Mesendoderm (in vitro differentiated cells): ENCODE measurements at regions not wholly inside any gene's neighbourhood (a gene's known extent, or its start where the extent isn't known, plus 50 kb on each side); places are given as distances from the start of the nearest gene placed in this dataset.

Experiments
- DNase-seq: peaks from one replicate; pipeline ENCODE4 v3.0.0; 2013
- H2AK5ac ChIP-seq: 2 replicates; pipeline ENCODE4 v1.6.1; 2013; ENCODE audit warnings: low read length, inconsistent platforms
- H2BK120ac ChIP-seq: 2 replicates; pipeline ENCODE4 v1.6.1; 2013; ENCODE audit warnings: low read depth, mild to moderate bottlenecking, low read length, moderate library complexity, mixed read lengths
- H2BK15ac ChIP-seq: replicated peaks from 2 replicates; pipeline ENCODE4 v1.6.1; 2013; ENCODE audit warnings: low read depth, mild to moderate bottlenecking, moderate library complexity
- H2BK5ac ChIP-seq: 2 replicates; pipeline ENCODE4 v1.6.1; 2013; ENCODE audit warnings: low read length, inconsistent platforms
- H3K18ac ChIP-seq: 2 replicates; pipeline ENCODE4 v1.6.1; 2013; ENCODE audit warnings: mild to moderate bottlenecking, low read length, mixed read lengths
- H3K23ac ChIP-seq: one replicate; pipeline ENCODE4 v1.6.1; 2013; ENCODE audit warnings: low read length
- H3K27ac ChIP-seq: 2 replicates; pipeline ENCODE4 v1.5.1; 2013; ENCODE audit warnings: low read depth, mild to moderate bottlenecking, inconsistent platforms, low read length, moderate library complexity
- H3K27me3 ChIP-seq: 2 replicates; pipeline ENCODE4 v1.6.1; 2013; ENCODE audit warnings: low read length, control low read depth, mild to moderate bottlenecking, inconsistent platforms; ENCODE audit not compliant: insufficient read depth, poor library complexity
- H3K36me3 ChIP-seq: 2 replicates; pipeline ENCODE4 v1.6.1; 2013; ENCODE audit warnings: low read length, inconsistent platforms; ENCODE audit not compliant: control insufficient read depth, insufficient read depth
- H3K4ac ChIP-seq: one replicate; pipeline ENCODE4 v1.6.1; 2013; ENCODE audit warnings: low read depth, mild to moderate bottlenecking, low read length, moderate library complexity
- H3K4me1 ChIP-seq: 2 replicates; pipeline ENCODE4 v1.6.1; 2013; ENCODE audit warnings: low read depth, low read length, inconsistent platforms; ENCODE audit not compliant: control insufficient read depth
- H3K4me2 ChIP-seq: 2 replicates; pipeline ENCODE4 v1.6.1; 2013; ENCODE audit warnings: low read length
- H3K4me3 ChIP-seq: 2 replicates; pipeline ENCODE4 v1.5.1; 2013; ENCODE audit warnings: mild to moderate bottlenecking, low read length
- H3K56ac ChIP-seq: one replicate; pipeline ENCODE4 v1.6.1; 2013; ENCODE audit warnings: low read length
- H3K79me1 ChIP-seq: 2 replicates; pipeline ENCODE4 v1.6.1; 2013; ENCODE audit warnings: low read length, inconsistent platforms
- H3K79me2 ChIP-seq: 2 replicates; pipeline ENCODE4 v1.6.1; 2013; ENCODE audit warnings: mild to moderate bottlenecking, low read length; ENCODE audit not compliant: control insufficient read depth, insufficient read depth
- H3K9ac ChIP-seq: 2 replicates; pipeline ENCODE4 v1.6.1; 2013; ENCODE audit warnings: low read length, inconsistent platforms
- H4K5ac ChIP-seq: one replicate; pipeline ENCODE4 v1.6.1; 2013; ENCODE audit warnings: low read length
- H4K8ac ChIP-seq: one replicate; pipeline ENCODE4 v1.6.1; 2013; ENCODE audit warnings: low read depth, mild to moderate bottlenecking, control low read depth, low read length, moderate library complexity
- WGBS: extraction: QIAGEN DNeasy Blood & Tissue Kit; methylation state at CpG from one replicate; pipeline ENCODE4 v1.1.7; 2013; ENCODE audit warnings: low lambda C conversion rate, missing lambda C conversion rate; ENCODE audit not compliant: insufficient coverage; ENCODE audit errors: extremely low coverage; 5-methylcytosine and 5-hydroxymethylcytosine counted together

DNA sequence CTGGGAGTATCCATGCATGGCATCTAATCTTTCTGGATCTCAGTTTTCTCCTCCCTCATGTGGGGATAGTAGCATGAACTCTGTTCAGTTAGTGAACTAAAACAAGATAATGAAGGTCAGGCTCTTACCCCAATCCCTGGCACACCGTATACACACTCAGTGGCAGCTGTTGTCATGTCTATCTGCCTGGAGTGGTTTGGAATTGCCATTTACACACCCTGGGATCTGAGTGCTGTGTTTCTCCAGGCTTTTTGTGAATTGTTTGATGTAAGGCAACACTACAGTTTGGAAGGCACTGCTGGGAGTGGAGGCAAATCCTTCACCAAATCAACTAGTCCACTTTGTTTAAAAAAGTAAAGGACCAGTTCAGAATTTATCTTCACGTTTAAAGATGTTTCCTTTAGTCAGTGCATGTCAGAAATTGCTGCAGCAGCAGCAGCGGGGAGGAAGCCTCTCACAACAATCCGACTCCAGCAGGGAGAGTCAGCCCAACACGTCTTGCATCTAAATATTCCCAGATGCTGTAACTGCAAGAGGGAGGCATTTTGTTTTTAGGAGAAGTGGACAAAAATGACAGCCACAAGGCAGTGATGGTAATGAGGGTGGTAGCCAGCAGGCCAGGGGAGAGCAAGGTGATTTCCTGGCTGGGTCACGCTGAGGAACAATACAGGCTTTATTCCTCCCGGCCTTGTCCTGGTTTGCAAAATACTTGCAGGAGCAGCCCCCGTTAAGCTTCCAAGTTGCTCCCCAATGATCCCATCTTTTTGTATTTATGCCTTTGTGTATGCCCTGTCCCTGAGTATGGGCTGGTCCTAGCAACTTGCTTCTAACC lies 128.5 kb upstream of the LRIG1 start:
- Histone ChIP-seq H4K8ac (no peak overlapping the region), H3K23ac (no peak overlapping the region), H3K79me2 (no peaks in the 10 kb centered on the region), H2AK5ac (no peak overlapping the region), H3K79me1 (no peaks in the 10 kb centered on the region), H2BK120ac (no peak overlapping the region), H3K56ac (no peak overlapping the region), H3K4me2 (no peak overlapping the region), H3K4ac (no peak overlapping the region), H2BK15ac (no peak overlapping the region), H3K4me1 (peaks cover 2% of the 10 kb centered on the region), H3K18ac (no peak overlapping the region), H4K5ac (no peak overlapping the region), H3K27ac (no peak overlapping the region), H3K9ac (no peak overlapping the region), H2BK5ac (no peak overlapping the region), H3K27me3 (no peaks in the 10 kb centered on the region), H3K36me3 (no peaks in the 10 kb centered on the region), H3K4me3 (no peak overlapping the region)
- no CpG with 5 or more reads among the region's 8 CpGs for WGBS
- no peak for DNase-seq

GRCh38 chr3:66629982-66630368 lies 129.2 kb upstream of the LRIG1 start:
- no peak overlapping the region for H2BK5ac ChIP-seq
- no peak overlapping the region for H2BK120ac ChIP-seq
- no peaks in the 10 kb centered on the region for H3K79me1 ChIP-seq
- H3K4me1 ChIP-seq, result peaks cover 2% of the 10 kb centered on the region
- no peak overlapping the region for H3K56ac ChIP-seq
- no peaks in the 10 kb centered on the region for H3K79me2 ChIP-seq
- H3K4ac ChIP-seq, result no peak overlapping the region
- H3K27ac ChIP-seq, result no peak overlapping the region
- H4K5ac ChIP-seq, result no peak overlapping the region
- H3K4me3 ChIP-seq, result no peak overlapping the region
- no peak overlapping the region for H2AK5ac ChIP-seq
- no peak overlapping the region for H2BK15ac ChIP-seq
- H3K18ac ChIP-seq, result no peak overlapping the region
- no peak overlapping the region for H3K9ac ChIP-seq
- no peaks in the 10 kb centered on the region for H3K36me3 ChIP-seq
- no peak overlapping the region for H3K4me2 ChIP-seq
- H3K27me3 ChIP-seq, result no peaks in the 10 kb centered on the region
- H3K23ac ChIP-seq, result no peak overlapping the region
- DNase-seq, result no peak
- no peak overlapping the region for H4K8ac ChIP-seq

- Histone ChIP-seq H3K23ac (no peak overlapping the region), H2BK120ac (no peak overlapping the region), H3K9ac (no peak overlapping the region), H3K4me2 (no peak overlapping the region), H3K56ac (no peak overlapping the region), H3K4me1 (peaks cover 2% of the 10 kb centered on the region), H2BK15ac (no peak overlapping the region), H3K79me2 (no peaks in the 10 kb centered on the region), H3K4ac (no peak overlapping the region), H3K18ac (no peak overlapping the region), H4K5ac (no peak overlapping the region), H3K4me3 (no peak overlapping the region), H3K27me3 (no peaks in the 10 kb centered on the region), H4K8ac (no peak overlapping the region), H3K27ac (no peak overlapping the region), H2BK5ac (no peak overlapping the region), H3K36me3 (no peaks in the 10 kb centered on the region), H3K79me1 (no peaks in the 10 kb centered on the region), H2AK5ac (no peak overlapping the region)
- no peak for DNase-seq
- WGBS, result 100% methylated on average over 1 of the region's 6 CpGs
These were observed 132.9 kb upstream of the LRIG1 start for GRCh38 chr3:66633402-66634381.

DNA sequence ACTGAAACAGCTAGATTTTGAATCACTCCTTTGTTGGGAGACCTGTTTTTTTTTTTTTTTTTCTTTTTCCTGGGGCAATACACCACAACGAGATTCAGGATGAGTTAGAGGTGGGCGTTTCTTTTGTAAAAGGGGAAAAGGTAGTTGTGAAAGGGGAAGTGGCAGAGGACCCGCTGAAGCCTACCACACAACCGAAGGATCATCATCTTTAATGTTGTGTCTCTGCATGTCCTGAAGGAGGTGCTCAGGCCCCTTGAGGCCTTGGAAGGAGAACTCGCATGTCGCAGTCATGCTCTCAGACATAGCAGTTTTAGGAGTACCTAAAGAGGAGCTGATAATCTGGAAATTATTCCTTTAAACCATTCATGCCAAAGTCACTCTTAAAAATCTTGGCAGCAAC lies 137.9 kb upstream of the LRIG1 start:
- WGBS, result no CpG with 5 or more reads among the region's 6 CpGs
- no peaks in the 10 kb centered on the region for H3K79me2 ChIP-seq
- no peak overlapping the region for H3K56ac ChIP-seq
- no peak overlapping the region for H3K4me3 ChIP-seq
- no peaks in the 10 kb centered on the region for H3K27me3 ChIP-seq
- no peak overlapping the region for H3K4me2 ChIP-seq
- H3K36me3 ChIP-seq, result no peaks in the 10 kb centered on the region
- no peak overlapping the region for H4K8ac ChIP-seq
- no peak overlapping the region for H3K18ac ChIP-seq
- H2BK120ac ChIP-seq, result no peak overlapping the region
- no peak overlapping the region for H3K4ac ChIP-seq
- H4K5ac ChIP-seq, result no peak overlapping the region
- H2BK15ac ChIP-seq, result no peak overlapping the region
- no peak overlapping the region for H3K27ac ChIP-seq
- no peaks in the 10 kb centered on the region for H3K79me1 ChIP-seq
- peak; percentile 77 for DNase-seq
- no peaks in the 10 kb centered on the region for H3K4me1 ChIP-seq
- no peak overlapping the region for H3K23ac ChIP-seq
- no peak overlapping the region for H2BK5ac ChIP-seq
- no peak overlapping the region for H3K9ac ChIP-seq
- no peak overlapping the region for H2AK5ac ChIP-seq

GRCh38 chr3:66639809-66640356 lies 139.1 kb upstream of the LRIG1 start:
- Histone ChIP-seq H3K23ac (no peak overlapping the region), H2AK5ac (no peak overlapping the region), H3K4me2 (no peak overlapping the region), H3K4me3 (no peak overlapping the region), H2BK15ac (no peak overlapping the region), H3K27me3 (no peaks in the 10 kb centered on the region), H3K4ac (no peak overlapping the region), H4K8ac (no peak overlapping the region), H2BK120ac (no peak overlapping the region), H3K9ac (no peak overlapping the region), H3K18ac (no peak overlapping the region), H3K27ac (no peak overlapping the region), H3K36me3 (no peaks in the 10 kb centered on the region), H4K5ac (no peak overlapping the region), H3K56ac (no peak overlapping the region), H3K79me2 (no peaks in the 10 kb centered on the region), H3K4me1 (no peaks in the 10 kb centered on the region), H3K79me1 (no peaks in the 10 kb centered on the region), H2BK5ac (no peak overlapping the region)
- no CpG with 5 or more reads among the region's 3 CpGs for WGBS
- DNase-seq, result no peak
